Astrocyte of the hippocampus (primary cell): ENCODE measurements at regions not wholly inside any gene's neighbourhood (a gene's known extent, or its start where the extent isn't known, plus 50 kb on each side); places are given as distances from the start of the nearest gene placed in this dataset.

Experiments
- DNase-seq: peaks from one replicate; pipeline ENCODE4 v3.0.0; 2011; ENCODE audit warnings: low read depth, low spot score

GRCh38 chr4:35608205-35608604, 636.1 kb downstream of the ARAP2 start:
- no peak for DNase-seq

GRCh38 chr4:35614120-35614519, 630.2 kb downstream of the ARAP2 start:
- DNase-seq, result no peak

GRCh38 chr4:35639929-35640328, 604.4 kb downstream of the ARAP2 start:
- DNase-seq, result no peak

- no peak for DNase-seq
Measured at GRCh38 chr4:35643661-35644060, 600.7 kb downstream of the ARAP2 start.

GRCh38 chr4:35644591-35644990, 599.7 kb downstream of the ARAP2 start:
- DNase-seq, result peak; percentile 0

- no peak for DNase-seq
Measured at GRCh38 chr4:35649011-35649410, 595.3 kb downstream of the ARAP2 start.

- DNase-seq, result no peak
Measured at GRCh38 chr4:35649778-35650177, 594.5 kb downstream of the ARAP2 start.

- no peak for DNase-seq
Measured at GRCh38 chr4:35652197-35652596, 592.1 kb downstream of the ARAP2 start.

- DNase-seq, result no peak
Measured at GRCh38 chr4:35653451-35653850, 590.9 kb downstream of the ARAP2 start.

- DNase-seq, result no peak
Measured at GRCh38 chr4:35673137-35673536, 571.2 kb downstream of the ARAP2 start.

GRCh38 chr4:35684755-35685154, 559.6 kb downstream of the ARAP2 start:
- no peak for DNase-seq

- DNase-seq, result no peak
Measured at GRCh38 chr4:35689870-35690269, 554.4 kb downstream of the ARAP2 start.

- no peak for DNase-seq
Measured at GRCh38 chr4:35690271-35690670, 554.0 kb downstream of the ARAP2 start.

- no peak for DNase-seq
Measured at GRCh38 chr4:35695003-35695402, 549.3 kb downstream of the ARAP2 start.

- no peak for DNase-seq
Measured at GRCh38 chr4:35695421-35695820, 548.9 kb downstream of the ARAP2 start.

GRCh38 chr4:35697210-35697736, 547.0 kb downstream of the ARAP2 start:
- DNase-seq, result no peak

- no peak for DNase-seq
Measured at GRCh38 chr4:35700663-35701062, 543.7 kb downstream of the ARAP2 start.

- DNase-seq, result no peak
Measured at GRCh38 chr4:35709080-35709479, 535.2 kb downstream of the ARAP2 start.

- no peak for DNase-seq
Measured at GRCh38 chr4:35710343-35710742, 534.0 kb downstream of the ARAP2 start.

- no peak for DNase-seq
Measured at GRCh38 chr4:35711127-35711526, 533.2 kb downstream of the ARAP2 start.

- DNase-seq, result no peak
Measured at GRCh38 chr4:35723973-35724372, 520.3 kb downstream of the ARAP2 start.

GRCh38 chr4:35725131-35725530, 519.2 kb downstream of the ARAP2 start:
- DNase-seq, result no peak

- DNase-seq, result no peak
Measured at GRCh38 chr4:35730414-35730813, 513.9 kb downstream of the ARAP2 start.

GRCh38 chr4:35734381-35735098, 509.8 kb downstream of the ARAP2 start:
- DNase-seq, result no peak
